Caco-2 (cell line): ENCODE measurements at regions not wholly inside any gene's neighbourhood (a gene's known extent, or its start where the extent isn't known, plus 50 kb on each side); places are given as distances from the start of the nearest gene placed in this dataset.

ENCODE experiments used
- BruUV-seq: library from RNA; stranded (reverse); fragments of 400-500 nt; replicated peaks from 2 replicates; lab custom pipeline; 2021; lab: Mats Ljungman, UMichigan
- CTCF ChIA-PET: fragments of 300-600 bp; sonication (Branson Sonifier 250); formaldehyde crosslinking; loops from one replicate; lab custom pipeline; 2022; ENCODE audit warnings: antibody characterized with exemption; lab: Charles Lee
- POLR2A ChIA-PET: fragments of 300-600 bp; sonication (Branson Sonifier 250); formaldehyde crosslinking; loops from one replicate; lab custom pipeline; 2022; ENCODE audit warnings: antibody characterized with exemption; lab: Charles Lee
- DNase-seq, 2 experiments: peaks; one replicate each; pipeline versions ENCODE4 v3.0.0 to v3.0.0-alpha.2; 2020 to 2022
- H3K27me3 ChIP-seq: replicated peaks from 2 replicates; pipeline ENCODE4 v1.6.0; 2011; ENCODE audit warnings: low read length; ENCODE audit not compliant: control insufficient read depth, insufficient read depth
- H3K36me3 ChIP-seq: 2 replicates; pipeline ENCODE4 v1.5.1; 2011; ENCODE audit warnings: low read length; ENCODE audit not compliant: control insufficient read depth, insufficient read depth
- H3K4me1 ChIP-seq: fragments of 250-450 bp; sonication (Bioruptor Pico); 2 replicates; pipeline ENCODE4 v1.5.1; 2020; ENCODE audit warnings: mild to moderate bottlenecking
- H3K4me3 ChIP-seq: 2 replicates; pipeline ENCODE4 v1.5.1; 2011; ENCODE audit warnings: low read depth, mild to moderate bottlenecking, control low read depth, low read length
- H3K9me3 ChIP-seq: fragments of 250-450 bp; sonication (Bioruptor Pico); 2 replicates; pipeline ENCODE4 v1.5.1; 2020; ENCODE audit warnings: mild to moderate bottlenecking, moderate library complexity
- H3K27ac Mint-ChIP-seq: one replicate; pipeline ENCODE4 v1.8.0; 2022; ENCODE audit warnings: mixed read lengths; ENCODE audit not compliant: unreplicated experiment
- H3K27me3 Mint-ChIP-seq: one replicate; pipeline ENCODE4 v1.8.0; 2022; ENCODE audit warnings: mixed read lengths; ENCODE audit not compliant: insufficient read depth, unreplicated experiment
- H3K36me3 Mint-ChIP-seq: one replicate; pipeline ENCODE4 v1.8.0; 2022; ENCODE audit warnings: mild to moderate bottlenecking, mixed read lengths; ENCODE audit not compliant: insufficient read depth, unreplicated experiment
- H3K4me1 Mint-ChIP-seq: one replicate; pipeline ENCODE4 v1.8.0; 2022; ENCODE audit warnings: low read depth, mixed read lengths; ENCODE audit not compliant: unreplicated experiment
- H3K4me3 Mint-ChIP-seq: one replicate; pipeline ENCODE4 v1.8.0; 2022; ENCODE audit warnings: mild to moderate bottlenecking, moderate library complexity, mixed read lengths; ENCODE audit not compliant: unreplicated experiment
- H3K9me3 Mint-ChIP-seq: one replicate; pipeline ENCODE4 v1.8.0; 2022; ENCODE audit warnings: mixed read lengths; ENCODE audit not compliant: unreplicated experiment
- CTCF ChIP-seq, 2 experiments: fragments of 200-600 bp in 1 of 2; IDR thresholded peaks; 1 replicate in 1 of 2; 2 replicates in 1 of 2; pipeline versions ENCODE4 v1.5.1 to v1.8.0; 2011 to 2022; ENCODE audit warnings: antibody characterized with exemption in 1 of 2, control low read depth in 1 of 2, inconsistent platforms in 1 of 2, low read depth in 1 of 2, low read length in 1 of 2, mild to moderate bottlenecking in 1 of 2, moderate library complexity in 1 of 2; ENCODE audit not compliant: insufficient read depth in 1 of 2, severe bottlenecking in 1 of 2, unreplicated experiment in 1 of 2
- intact Hi-C: fragments of 100-400 bp; cut with micrococcal nuclease; formaldehyde crosslinking; loops from one replicate; pipeline ENCODE4 v1.10.0; 2022; ENCODE audit not compliant: unreplicated experiment

- ChIA-PET CTCF (no interaction called here), POLR2A (no interaction called here)
- DNase-seq: no peak
- H3K27me3 Mint-ChIP-seq: peaks cover 20% of the 10 kb centered on the region
- no peaks in the 10 kb centered on the region for H3K4me1 ChIP-seq
- H3K9me3 Mint-ChIP-seq: no peaks in the 10 kb centered on the region
- no peak for TF ChIP-seq CTCF (IDR thresholded peaks at IDR 0.05; ENCODE audit: insufficient read depth in 1 of 2, low read depth in 1 of 2, low read length in 1 of 2, severe bottlenecking in 1 of 2, unreplicated experiment in 1 of 2)
- H3K9me3 ChIP-seq: no peaks in the 10 kb centered on the region
- H3K36me3 Mint-ChIP-seq: no peaks in the 10 kb centered on the region
- no peaks in the 10 kb centered on the region for H3K27me3 ChIP-seq
- H3K4me3 Mint-ChIP-seq: no peak overlapping the region
- H3K4me3 ChIP-seq: no peak overlapping the region
- intact Hi-C loops: no loop called here
- no peaks in the 10 kb centered on the region for H3K4me1 Mint-ChIP-seq
- no TSS peak for BruUV-seq
- H3K27ac Mint-ChIP-seq: no peak overlapping the region
- H3K36me3 ChIP-seq: no peaks in the 10 kb centered on the region
Observed at GRCh38 chr10:1980459-1980858, 243.1 kb upstream of the ADARB2 start.

- no peak for DNase-seq
- Mint-ChIP-seq H3K4me1 (no peaks in the 10 kb centered on the region), H3K4me3 (no peak overlapping the region), H3K36me3 (no peaks in the 10 kb centered on the region), H3K27me3 (peaks cover 18% of the 10 kb centered on the region), H3K9me3 (no peaks in the 10 kb centered on the region), H3K27ac (no peak overlapping the region)
- Histone ChIP-seq H3K27me3 (no peaks in the 10 kb centered on the region), H3K36me3 (no peaks in the 10 kb centered on the region), H3K4me1 (no peaks in the 10 kb centered on the region), H3K4me3 (no peak overlapping the region), H3K9me3 (no peaks in the 10 kb centered on the region)
- no peak for TF ChIP-seq CTCF (IDR thresholded peaks at IDR 0.05; ENCODE audit: insufficient read depth in 1 of 2, low read depth in 1 of 2, low read length in 1 of 2, severe bottlenecking in 1 of 2, unreplicated experiment in 1 of 2)
- ChIA-PET POLR2A (no interaction called here), CTCF (no interaction called here)
- intact Hi-C loops: no loop called here
- no TSS peak for BruUV-seq
Observed at GRCh38 chr10:1978584-1978983, 241.3 kb upstream of the ADARB2 start.

GRCh38 chr10:1977461-1977860, 240.1 kb upstream of the ADARB2 start:
- no peaks in the 10 kb centered on the region for H3K36me3 ChIP-seq
- H3K36me3 Mint-ChIP-seq: no peaks in the 10 kb centered on the region
- H3K4me1 ChIP-seq: no peaks in the 10 kb centered on the region
- CTCF ChIA-PET: no interaction called here
- H3K9me3 ChIP-seq: peaks cover 3% of the 10 kb centered on the region; the same call in 1 of the 2 replicates
- H3K27me3 Mint-ChIP-seq: peaks cover 17% of the 10 kb centered on the region
- H3K9me3 Mint-ChIP-seq: peaks cover 4% of the 10 kb centered on the region
- BruUV-seq: no TSS peak
- H3K4me1 Mint-ChIP-seq: no peaks in the 10 kb centered on the region
- H3K4me3 Mint-ChIP-seq: no peak overlapping the region
- intact Hi-C loops: no loop called here
- no peaks in the 10 kb centered on the region for H3K27me3 ChIP-seq
- H3K4me3 ChIP-seq: no peak overlapping the region
- H3K27ac Mint-ChIP-seq: no peak overlapping the region
- TF ChIP-seq CTCF (IDR thresholded peaks at IDR 0.05; ENCODE audit: insufficient read depth in 1 of 2, low read depth in 1 of 2, low read length in 1 of 2, severe bottlenecking in 1 of 2, unreplicated experiment in 1 of 2): no peak
- DNase-seq: no peak
- POLR2A ChIA-PET: no interaction called here
